MM.1S (cell line): ENCODE measurements at regions not wholly inside any gene's neighbourhood (a gene's known extent, or its start where the extent isn't known, plus 50 kb on each side); places are given as distances from the start of the nearest gene placed in this dataset.

Experiments used
- CTCF ChIP-seq: fragments of 300-600 bp; sonication (generic); IDR thresholded peaks from 2 replicates; pipeline ENCODE4 v1.5.1; 2016; ENCODE audit warnings: antibody characterized with exemption, low read length, mixed read lengths
- EZH2 ChIP-seq: fragments of 300-600 bp; sonication (generic); optimal IDR thresholded peaks from 2 replicates; pipeline ENCODE3; 2017; ENCODE audit warnings: low read depth, mild to moderate bottlenecking, antibody characterized with exemption, low read length, mixed read lengths

DNA sequence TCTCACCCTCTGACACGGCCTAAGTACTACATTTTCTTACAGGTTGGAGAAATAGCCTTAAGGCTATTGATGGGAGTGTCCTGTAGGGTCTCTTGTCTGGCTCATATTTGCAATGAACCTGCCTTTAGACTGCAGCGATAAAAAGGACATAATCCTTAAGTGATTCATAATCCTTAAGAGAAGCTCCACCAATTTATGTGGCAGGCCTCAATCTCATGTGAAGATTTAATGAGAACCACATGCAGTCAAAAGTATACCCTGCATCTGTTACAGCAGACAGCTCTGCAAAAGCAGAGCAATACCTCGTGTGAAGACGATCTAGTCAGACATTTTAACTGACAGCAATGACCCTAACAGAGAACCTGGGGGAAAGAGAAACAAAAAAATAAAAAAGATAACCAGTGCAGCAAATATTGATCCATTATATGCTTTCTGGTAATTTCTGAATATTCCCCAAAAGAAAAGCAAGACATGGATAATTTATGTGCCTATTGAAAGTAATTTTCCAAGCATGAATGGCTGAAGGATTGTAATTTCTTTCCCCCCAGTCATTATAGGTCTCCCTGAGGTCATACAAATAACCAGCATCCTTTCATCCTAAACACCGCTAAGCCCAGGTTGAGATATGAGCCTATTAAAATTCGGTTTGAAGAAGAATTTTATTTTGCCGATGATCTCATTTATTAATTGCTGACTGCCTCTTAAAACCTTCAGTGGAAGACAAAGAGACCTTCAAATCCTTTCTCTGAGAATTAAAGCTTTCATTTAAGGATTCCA, 321.8 kb upstream of the NBEA start:
- TF ChIP-seq CTCF (no peak), EZH2 (no peak)
